HL-60 (cell line): ENCODE measurements at regions not wholly inside any gene's neighbourhood (a gene's known extent, or its start where the extent isn't known, plus 50 kb on each side); places are given as distances from the start of the nearest gene placed in this dataset.

Experiments
- POLR2AphosphoS5 ChIP-seq: IDR thresholded peaks from 2 replicates; pipeline ENCODE4 v1.6.1; 2012; ENCODE audit warnings: low read depth
- TF ChIP-seq, protein P1 (sequence below): IDR thresholded peaks from one replicate; pipeline ENCODE4 v1.5.1; 2011; ENCODE audit warnings: low read length, control low read depth, inconsistent platforms; ENCODE audit not compliant: insufficient read depth
- TF ChIP-seq, protein P2 (sequence below): IDR thresholded peaks from 2 replicates; pipeline ENCODE4 v1.6.1; 2012; ENCODE audit warnings: low read depth; ENCODE audit not compliant: insufficient replicate concordance

DNA sequence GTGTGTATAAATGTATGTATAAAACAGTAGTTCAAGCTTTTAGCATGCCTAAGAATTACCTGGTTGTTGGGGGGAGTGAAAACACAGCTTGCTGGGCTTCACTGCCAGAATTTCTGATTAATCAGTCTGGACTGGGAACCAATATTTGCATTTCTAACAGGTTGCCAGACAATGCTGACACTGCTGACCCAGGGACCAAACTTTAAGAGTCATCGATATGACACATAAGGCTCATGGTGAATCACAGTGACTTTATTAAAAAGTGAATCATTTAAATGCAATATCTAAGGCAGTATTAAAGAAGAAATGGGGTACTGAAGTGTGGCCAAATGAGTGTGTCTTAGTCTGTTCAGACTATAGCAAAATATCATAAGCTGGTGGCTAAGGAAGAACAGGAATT lies 195.9 kb upstream of the DTNA start:
- TF ChIP-seq, protein P1, sequence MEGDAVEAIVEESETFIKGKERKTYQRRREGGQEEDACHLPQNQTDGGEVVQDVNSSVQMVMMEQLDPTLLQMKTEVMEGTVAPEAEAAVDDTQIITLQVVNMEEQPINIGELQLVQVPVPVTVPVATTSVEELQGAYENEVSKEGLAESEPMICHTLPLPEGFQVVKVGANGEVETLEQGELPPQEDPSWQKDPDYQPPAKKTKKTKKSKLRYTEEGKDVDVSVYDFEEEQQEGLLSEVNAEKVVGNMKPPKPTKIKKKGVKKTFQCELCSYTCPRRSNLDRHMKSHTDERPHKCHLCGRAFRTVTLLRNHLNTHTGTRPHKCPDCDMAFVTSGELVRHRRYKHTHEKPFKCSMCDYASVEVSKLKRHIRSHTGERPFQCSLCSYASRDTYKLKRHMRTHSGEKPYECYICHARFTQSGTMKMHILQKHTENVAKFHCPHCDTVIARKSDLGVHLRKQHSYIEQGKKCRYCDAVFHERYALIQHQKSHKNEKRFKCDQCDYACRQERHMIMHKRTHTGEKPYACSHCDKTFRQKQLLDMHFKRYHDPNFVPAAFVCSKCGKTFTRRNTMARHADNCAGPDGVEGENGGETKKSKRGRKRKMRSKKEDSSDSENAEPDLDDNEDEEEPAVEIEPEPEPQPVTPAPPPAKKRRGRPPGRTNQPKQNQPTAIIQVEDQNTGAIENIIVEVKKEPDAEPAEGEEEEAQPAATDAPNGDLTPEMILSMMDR = no peak
- TF ChIP-seq POLR2AphosphoS5 = no peak
- TF ChIP-seq, protein P2, sequence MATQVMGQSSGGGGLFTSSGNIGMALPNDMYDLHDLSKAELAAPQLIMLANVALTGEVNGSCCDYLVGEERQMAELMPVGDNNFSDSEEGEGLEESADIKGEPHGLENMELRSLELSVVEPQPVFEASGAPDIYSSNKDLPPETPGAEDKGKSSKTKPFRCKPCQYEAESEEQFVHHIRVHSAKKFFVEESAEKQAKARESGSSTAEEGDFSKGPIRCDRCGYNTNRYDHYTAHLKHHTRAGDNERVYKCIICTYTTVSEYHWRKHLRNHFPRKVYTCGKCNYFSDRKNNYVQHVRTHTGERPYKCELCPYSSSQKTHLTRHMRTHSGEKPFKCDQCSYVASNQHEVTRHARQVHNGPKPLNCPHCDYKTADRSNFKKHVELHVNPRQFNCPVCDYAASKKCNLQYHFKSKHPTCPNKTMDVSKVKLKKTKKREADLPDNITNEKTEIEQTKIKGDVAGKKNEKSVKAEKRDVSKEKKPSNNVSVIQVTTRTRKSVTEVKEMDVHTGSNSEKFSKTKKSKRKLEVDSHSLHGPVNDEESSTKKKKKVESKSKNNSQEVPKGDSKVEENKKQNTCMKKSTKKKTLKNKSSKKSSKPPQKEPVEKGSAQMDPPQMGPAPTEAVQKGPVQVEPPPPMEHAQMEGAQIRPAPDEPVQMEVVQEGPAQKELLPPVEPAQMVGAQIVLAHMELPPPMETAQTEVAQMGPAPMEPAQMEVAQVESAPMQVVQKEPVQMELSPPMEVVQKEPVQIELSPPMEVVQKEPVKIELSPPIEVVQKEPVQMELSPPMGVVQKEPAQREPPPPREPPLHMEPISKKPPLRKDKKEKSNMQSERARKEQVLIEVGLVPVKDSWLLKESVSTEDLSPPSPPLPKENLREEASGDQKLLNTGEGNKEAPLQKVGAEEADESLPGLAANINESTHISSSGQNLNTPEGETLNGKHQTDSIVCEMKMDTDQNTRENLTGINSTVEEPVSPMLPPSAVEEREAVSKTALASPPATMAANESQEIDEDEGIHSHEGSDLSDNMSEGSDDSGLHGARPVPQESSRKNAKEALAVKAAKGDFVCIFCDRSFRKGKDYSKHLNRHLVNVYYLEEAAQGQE = no peak
